HCT116 (cell line): ENCODE measurements at regions not wholly inside any gene's neighbourhood (a gene's known extent, or its start where the extent isn't known, plus 50 kb on each side); places are given as distances from the start of the nearest gene placed in this dataset.
"Not testable (repeated sequence)": the region's sequence is repeated elsewhere in the genome, so short reads cannot be mapped to it uniquely, and the experiment has no call there.

ENCODE experiments used
- ATAC-seq: fragments of 200-7000 bp; cut with Tn5 transposase; 2 replicates; pipeline ENCODE4 v1.9.1; 2020; ENCODE audit warnings: mild to moderate bottlenecking, moderate library complexity
- BruUV-seq: library from RNA; stranded (reverse); fragments of 400-500 nt; replicated peaks from 2 replicates; lab custom pipeline; 2021; lab: Mats Ljungman, UMichigan
- CTCF ChIA-PET: fragments of 300-600 bp; sonication (Branson Sonifier 250); formaldehyde crosslinking; loops from one replicate; lab custom pipeline; 2021; ENCODE audit warnings: antibody characterized with exemption; lab: Charles Lee
- POLR2A ChIA-PET: fragments of 300-600, 350-600 bp; sonication (Branson Sonifier 250); formaldehyde crosslinking; loops from one replicate; lab custom pipeline; 2021; ENCODE audit warnings: antibody characterized with exemption; lab: Charles Lee
- RAD21 ChIA-PET, 2 experiments: fragments of 300-600 bp; sonication (Branson Sonifier 250); formaldehyde crosslinking; loops; one replicate each; lab custom pipeline; 2023; ENCODE audit warnings: low total read pairs in 2 of 2; ENCODE audit not compliant: uncharacterized antibody in 2 of 2, unreplicated experiment in 2 of 2, low non-redundant PET in 1 of 2; lab: Charles Lee
- DNase-seq: peaks from one replicate; pipeline ENCODE4 v3.0.0-alpha.2; 2010; ENCODE audit warnings: low read depth, low spot score
- H2AFZ ChIP-seq: fragments of 200-600 bp; shearing (Covaris generic), sonication (generic); 2 replicates; pipeline ENCODE4 v1.6.1; 2017; ENCODE audit warnings: low read depth, mixed run types, mixed read lengths, antibody characterized with exemption, low read length; ENCODE audit not compliant: poor library complexity, severe bottlenecking
- H3K27ac ChIP-seq: 2 replicates; pipeline ENCODE4 v1.5.1; 2012; ENCODE audit warnings: low read depth, low read length
- H3K27me3 ChIP-seq: fragments of 200-600 bp; sonication (generic); 2 replicates; pipeline ENCODE4 v1.6.1; 2016; ENCODE audit warnings: mixed run types, low read length, mixed read lengths; ENCODE audit not compliant: insufficient read depth
- H3K36me3 ChIP-seq, 2 experiments: fragments of 200-500 bp in 1 of 2; fragments of 200-600 bp in 1 of 2; sonication (Bioruptor generic) in 1 of 2; sonication (generic) in 1 of 2; 2 replicates each; pipeline versions ENCODE4 v1.5.1 to v1.6.1; 2014 to 2016; ENCODE audit warnings: low read length in 2 of 2, inconsistent platforms in 1 of 2, mixed read lengths in 1 of 2, mixed run types in 1 of 2; ENCODE audit not compliant: insufficient read depth in 2 of 2, control insufficient read depth in 1 of 2
- H3K4me1 ChIP-seq, 2 experiments: fragments of 200-600 bp in 1 of 2; sonication (generic) in 1 of 2; 2 replicates each; pipeline versions ENCODE4 v1.5.1 to v1.6.1; 2012 to 2017; ENCODE audit warnings: low read length in 2 of 2, inconsistent platforms in 1 of 2, mild to moderate bottlenecking in 1 of 2, mixed read lengths in 1 of 2, mixed run types in 1 of 2, moderate library complexity in 1 of 2; ENCODE audit not compliant: insufficient read depth in 2 of 2, control insufficient read depth in 1 of 2
- H3K4me2 ChIP-seq: fragments of 200-600 bp; sonication (generic); 2 replicates; pipeline ENCODE4 v1.6.1; 2017; ENCODE audit warnings: mixed run types, low read length, mixed read lengths
- H3K4me3 ChIP-seq, 2 experiments: fragments of 200-600 bp in 1 of 2; sonication (generic) in 1 of 2; replicated peaks in 1 of 2; 2 replicates each; pipeline ENCODE4 v1.5.1; 2011 to 2016; ENCODE audit warnings: low read length in 2 of 2, control low read depth in 1 of 2, low read depth in 1 of 2, mild to moderate bottlenecking in 1 of 2, mixed read lengths in 1 of 2, mixed run types in 1 of 2
- H3K79me2 ChIP-seq: fragments of 200-600 bp; sonication (generic); 2 replicates; pipeline ENCODE4 v1.6.1; 2017; ENCODE audit warnings: mild to moderate bottlenecking, mixed run types, low read length, moderate library complexity, mixed read lengths; ENCODE audit not compliant: insufficient read depth
- H3K9ac ChIP-seq: fragments of 200-600 bp; sonication (generic); 2 replicates; pipeline ENCODE4 v1.6.1; 2016; ENCODE audit warnings: low read length, mixed read lengths
- H3K9me2 ChIP-seq: fragments of 200-600 bp; sonication (generic), shearing (Covaris generic); 2 replicates; pipeline ENCODE4 v1.6.1; 2017; ENCODE audit warnings: mixed run types, mild to moderate bottlenecking, moderate library complexity; ENCODE audit not compliant: insufficient read depth
- H3K9me3 ChIP-seq, 2 experiments: fragments of 200-500 bp in 1 of 2; fragments of 200-600 bp in 1 of 2; sonication (Bioruptor generic) in 1 of 2; sonication (generic) in 1 of 2; 2 replicates each; pipeline ENCODE4 v1.6.1; 2014 to 2017; ENCODE audit warnings: low read length in 2 of 2, mixed read lengths in 2 of 2, inconsistent platforms in 1 of 2, low read depth in 1 of 2, mild to moderate bottlenecking in 1 of 2, mixed run types in 1 of 2, moderate library complexity in 1 of 2; ENCODE audit not compliant: control insufficient read depth in 1 of 2, insufficient read depth in 1 of 2
- H4K20me1 ChIP-seq: fragments of 200-600 bp; sonication (generic), shearing (Covaris generic); 2 replicates; pipeline ENCODE4 v1.6.1; 2017; ENCODE audit warnings: mixed run types, mild to moderate bottlenecking, moderate library complexity; ENCODE audit not compliant: insufficient read depth
- ATF3 ChIP-seq: IDR thresholded peaks from 2 replicates; pipeline ENCODE4 v1.6.1; 2012
- CEBPB ChIP-seq: IDR thresholded peaks from 2 replicates; pipeline ENCODE4 v1.6.1; 2012; ENCODE audit warnings: low read depth
- EGR1 ChIP-seq: IDR thresholded peaks from 2 replicates; pipeline ENCODE4 v1.6.1; 2012; ENCODE audit warnings: low read depth
- EZH2phosphoT487 ChIP-seq: fragments of 200-600 bp; IDR thresholded peaks from 2 replicates; pipeline ENCODE4 v1.6.1; 2018; ENCODE audit warnings: antibody characterized with exemption, borderline replicate concordance
- JUND ChIP-seq: IDR thresholded peaks from 2 replicates; pipeline ENCODE4 v1.6.1; 2012
- POLR2A ChIP-seq: IDR thresholded peaks from 2 replicates; pipeline ENCODE4 v1.7.0; 2011; ENCODE audit warnings: borderline replicate concordance; ENCODE audit not compliant: insufficient read depth, insufficient read length; ENCODE audit errors: extremely low read depth
- POLR2AphosphoS5 ChIP-seq: IDR thresholded peaks from 2 replicates; pipeline ENCODE4 v1.6.1; 2011; ENCODE audit warnings: mild to moderate bottlenecking, low read depth, low read length, moderate library complexity
- REST ChIP-seq: IDR thresholded peaks from 2 replicates; pipeline ENCODE4 v1.6.1; 2012; ENCODE audit warnings: low read depth
- SIN3A ChIP-seq: IDR thresholded peaks from 2 replicates; pipeline ENCODE4 v1.6.1; 2012; ENCODE audit warnings: low read depth
- ZFX ChIP-seq: fragments of 450-650 bp; IDR thresholded peaks from 2 replicates; pipeline ENCODE4 v1.6.1; 2017
- intact Hi-C: fragments of 100-400 bp; cut with micrococcal nuclease; formaldehyde crosslinking; loops from 2 replicates; pipeline ENCODE4 v1.10.0; 2022

- H3K27ac ChIP-seq, result no peak overlapping the region
- no peaks in the 10 kb centered on the region for H3K9me2 ChIP-seq
- no peaks in the 10 kb centered on the region for H3K9me3 ChIP-seq
- H2AFZ ChIP-seq, result no peak overlapping the region
- no peak overlapping the region for H3K9ac ChIP-seq
- no peaks in the 10 kb centered on the region for H3K4me1 ChIP-seq
- TF ChIP-seq EZH2phosphoT487 (no peak), SIN3A (no peak), ZFX (no peak), JUND (no peak), EGR1 (no peak), REST (no peak), POLR2AphosphoS5 (no peak), ATF3 (no peak), POLR2A (no peak), CEBPB (no peak)
- BruUV-seq, result no TSS peak
- DNase-seq, result no peak
- RAD21 ChIA-PET, result no interaction called here
- CTCF ChIA-PET, result no interaction called here
- no peak overlapping the region for H3K4me3 ChIP-seq
- no peak for ATAC-seq
- H3K4me2 ChIP-seq, result no peak overlapping the region
- no peaks in the 10 kb centered on the region for H3K79me2 ChIP-seq
- POLR2A ChIA-PET, result no interaction called here
- no peaks in the 10 kb centered on the region for H3K36me3 ChIP-seq
- H3K27me3 ChIP-seq, result no peaks in the 10 kb centered on the region
- no peaks in the 10 kb centered on the region for H4K20me1 ChIP-seq
- intact Hi-C loops, result no loop called here
Measured at GRCh38 chr4:20151436-20151835, 100.3 kb upstream of the SLIT2 start.

GRCh38 chr4:20149143-20149542 is 102.6 kb upstream of the SLIT2 start:
- RAD21 ChIA-PET, DNase-seq, H3K4me3 ChIP-seq, POLR2A ChIA-PET, H3K9me3 ChIP-seq, BruUV-seq, H2AFZ ChIP-seq, H3K27me3 ChIP-seq, H3K36me3 ChIP-seq, ATAC-seq, intact Hi-C loops, H3K27ac ChIP-seq, H3K4me1 ChIP-seq, H3K4me2 ChIP-seq, CTCF ChIA-PET, H4K20me1 ChIP-seq, H3K79me2 ChIP-seq, H3K9me2 ChIP-seq, H3K9ac ChIP-seq: not testable (repeated sequence)
